DND-41 (cell line): ENCODE measurements at regions not wholly inside any gene's neighbourhood (a gene's known extent, or its start where the extent isn't known, plus 50 kb on each side); places are given as distances from the start of the nearest gene placed in this dataset.

Source experiments
- ATAC-seq: fragments of 200-7000 bp; cut with Tn5 transposase; 3 replicates; pipeline ENCODE4 v1.9.1; 2021; ENCODE audit warnings: low read depth; ENCODE audit not compliant: insufficient read depth
- DNase-seq: peaks from one replicate; pipeline ENCODE4 v3.0.0-alpha.2; 2020
- H2AFZ ChIP-seq: 2 replicates; pipeline ENCODE4 v1.6.0; 2012; ENCODE audit warnings: low read depth, low read length
- H3K27ac ChIP-seq: 2 replicates; pipeline ENCODE4 v1.5.1; 2012; ENCODE audit warnings: low read length, inconsistent platforms
- H3K27me3 ChIP-seq: fragments of 200-600 bp; sonication (generic); 2 replicates; pipeline ENCODE4 v1.6.0; 2012; ENCODE audit warnings: low read length, mild to moderate bottlenecking, inconsistent platforms; ENCODE audit not compliant: insufficient read depth, poor library complexity
- H3K36me3 ChIP-seq: 2 replicates; pipeline ENCODE4 v1.5.1; 2012; ENCODE audit warnings: low read length, inconsistent platforms; ENCODE audit not compliant: insufficient read depth
- H3K4me1 ChIP-seq: 2 replicates; pipeline ENCODE4 v1.5.1; 2012; ENCODE audit warnings: mild to moderate bottlenecking, low read length; ENCODE audit not compliant: insufficient read depth
- H3K4me2 ChIP-seq: 2 replicates; pipeline ENCODE4 v1.6.0; 2012; ENCODE audit warnings: mild to moderate bottlenecking, moderate library complexity, low read length, inconsistent platforms; ENCODE audit not compliant: insufficient read depth
- H3K4me3 ChIP-seq, 2 experiments: fragments of 200-600 bp in 1 of 2; shearing (Covaris generic) in 1 of 2; 2 replicates each; pipeline ENCODE4 v1.5.1; 2012 to 2016; ENCODE audit warnings: inconsistent platforms in 2 of 2, low read length in 2 of 2, mild to moderate bottlenecking in 2 of 2, low read depth in 1 of 2, moderate library complexity in 1 of 2
- H3K79me2 ChIP-seq: 2 replicates; pipeline ENCODE4 v1.6.0; 2012; ENCODE audit warnings: low read length, inconsistent platforms; ENCODE audit not compliant: insufficient read depth
- H3K9ac ChIP-seq: 2 replicates; pipeline ENCODE4 v1.6.0; 2012; ENCODE audit warnings: low read depth, mild to moderate bottlenecking, inconsistent platforms, low read length, moderate library complexity
- H3K9me3 ChIP-seq: 2 replicates; pipeline ENCODE4 v1.5.1; 2012; ENCODE audit warnings: low read length, moderate library complexity, mild to moderate bottlenecking, inconsistent platforms; ENCODE audit not compliant: insufficient read depth, severe bottlenecking
- H4K20me1 ChIP-seq: 2 replicates; pipeline ENCODE4 v1.6.0; 2012; ENCODE audit warnings: low read length; ENCODE audit not compliant: insufficient read depth
- EZH2 ChIP-seq: IDR thresholded peaks from 3 replicates; pipeline ENCODE4 v1.6.1; 2012; ENCODE audit warnings: borderline replicate concordance, low read depth, mild to moderate bottlenecking, moderate library complexity, low read length, inconsistent platforms; ENCODE audit not compliant: severe bottlenecking
- TF ChIP-seq, protein P1 (sequence below): IDR thresholded peaks from 2 replicates; pipeline ENCODE4 v1.5.1; 2012; ENCODE audit warnings: borderline replicate concordance, low read length, moderate library complexity, mild to moderate bottlenecking; ENCODE audit not compliant: poor library complexity, severe bottlenecking; ENCODE audit errors: extremely low read depth

DNA sequence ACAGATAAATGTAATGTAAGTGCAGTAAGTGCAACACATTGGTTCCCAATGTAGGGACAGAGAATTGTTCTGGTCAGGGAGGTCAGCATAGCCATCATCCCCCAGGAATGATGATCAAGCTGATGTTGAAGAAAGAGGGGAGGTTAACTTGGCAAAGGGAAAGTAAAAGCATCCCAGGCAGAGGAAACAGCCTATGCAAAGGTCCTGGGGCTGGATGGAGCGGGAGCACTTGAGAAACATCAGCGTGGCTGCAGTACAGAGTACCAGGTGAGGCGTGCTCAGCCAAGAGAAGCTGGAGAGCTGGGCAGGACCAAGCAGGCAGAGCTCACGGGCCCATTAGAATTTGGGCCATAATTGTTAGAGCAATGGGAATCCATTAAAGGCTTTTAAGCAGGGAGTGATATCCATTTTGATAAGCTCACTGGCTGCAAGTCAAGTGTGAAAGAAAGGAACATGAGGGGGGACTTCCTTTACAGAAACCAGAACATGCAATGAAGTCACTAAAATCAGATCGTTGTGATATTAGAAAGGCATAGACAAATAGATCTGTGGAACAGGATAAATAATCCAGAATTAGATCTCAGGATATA is 50.1 kb upstream of the HAND1 start:
- Histone ChIP-seq H3K9me3 (no peaks in the 10 kb centered on the region), H3K4me3 (no peak overlapping the region), H3K27ac (no peak overlapping the region), H3K9ac (no peak overlapping the region), H3K36me3 (no peaks in the 10 kb centered on the region), H3K4me2 (no peak overlapping the region), H3K79me2 (no peaks in the 10 kb centered on the region), H2AFZ (no peak overlapping the region), H3K4me1 (no peaks in the 10 kb centered on the region), H3K27me3 (peaks cover 4% of the 10 kb centered on the region), H4K20me1 (no peaks in the 10 kb centered on the region)
- no peak for DNase-seq
- TF ChIP-seq EZH2: no peak
- TF ChIP-seq, protein P1, sequence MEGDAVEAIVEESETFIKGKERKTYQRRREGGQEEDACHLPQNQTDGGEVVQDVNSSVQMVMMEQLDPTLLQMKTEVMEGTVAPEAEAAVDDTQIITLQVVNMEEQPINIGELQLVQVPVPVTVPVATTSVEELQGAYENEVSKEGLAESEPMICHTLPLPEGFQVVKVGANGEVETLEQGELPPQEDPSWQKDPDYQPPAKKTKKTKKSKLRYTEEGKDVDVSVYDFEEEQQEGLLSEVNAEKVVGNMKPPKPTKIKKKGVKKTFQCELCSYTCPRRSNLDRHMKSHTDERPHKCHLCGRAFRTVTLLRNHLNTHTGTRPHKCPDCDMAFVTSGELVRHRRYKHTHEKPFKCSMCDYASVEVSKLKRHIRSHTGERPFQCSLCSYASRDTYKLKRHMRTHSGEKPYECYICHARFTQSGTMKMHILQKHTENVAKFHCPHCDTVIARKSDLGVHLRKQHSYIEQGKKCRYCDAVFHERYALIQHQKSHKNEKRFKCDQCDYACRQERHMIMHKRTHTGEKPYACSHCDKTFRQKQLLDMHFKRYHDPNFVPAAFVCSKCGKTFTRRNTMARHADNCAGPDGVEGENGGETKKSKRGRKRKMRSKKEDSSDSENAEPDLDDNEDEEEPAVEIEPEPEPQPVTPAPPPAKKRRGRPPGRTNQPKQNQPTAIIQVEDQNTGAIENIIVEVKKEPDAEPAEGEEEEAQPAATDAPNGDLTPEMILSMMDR: no peak
- no peak for ATAC-seq
